ENCODE measurements at regions not wholly inside any gene's neighbourhood (a gene's known extent, or its start where the extent isn't known, plus 50 kb on each side); places are given as distances from the start of the nearest gene placed in this dataset.

DNA sequence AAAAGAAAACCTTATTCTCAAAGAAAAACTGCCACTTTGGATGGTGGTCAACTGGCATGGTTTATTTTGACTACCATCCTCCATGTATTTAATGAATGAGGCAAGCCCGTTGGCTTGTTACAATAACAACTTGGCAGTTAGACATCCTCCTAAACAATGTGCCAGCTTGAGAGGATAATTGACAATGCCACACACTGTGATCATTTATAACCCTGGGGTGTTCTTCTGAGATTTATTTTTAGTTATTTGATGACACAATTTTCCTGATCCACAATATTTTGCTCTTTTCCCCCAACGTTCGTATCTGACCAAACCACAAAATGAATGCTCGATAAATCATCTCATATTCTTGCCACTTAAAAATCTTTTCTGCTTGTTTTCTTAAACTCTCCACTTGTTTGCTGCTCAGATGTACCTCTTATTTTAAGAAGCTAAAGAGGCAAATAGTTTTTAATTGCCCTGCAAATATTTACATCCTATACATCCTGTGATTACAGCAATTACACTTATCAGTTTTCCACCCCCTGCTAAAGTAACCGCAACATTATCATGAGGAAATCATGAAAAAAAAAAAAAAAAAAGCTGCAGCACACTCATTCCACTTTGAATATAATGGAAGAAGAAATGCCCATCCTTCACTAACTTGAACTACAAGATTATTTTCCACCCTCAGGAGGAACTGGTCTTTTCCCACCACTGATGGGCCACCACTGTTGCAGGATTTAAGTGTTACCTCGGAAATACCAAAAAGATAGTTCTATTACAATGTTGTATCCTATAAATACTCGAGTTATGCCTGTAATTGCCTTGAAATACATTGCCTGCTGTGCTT is 119.9 kb downstream of the MBL2 start:
- DNase-seq: no peak

DNA sequence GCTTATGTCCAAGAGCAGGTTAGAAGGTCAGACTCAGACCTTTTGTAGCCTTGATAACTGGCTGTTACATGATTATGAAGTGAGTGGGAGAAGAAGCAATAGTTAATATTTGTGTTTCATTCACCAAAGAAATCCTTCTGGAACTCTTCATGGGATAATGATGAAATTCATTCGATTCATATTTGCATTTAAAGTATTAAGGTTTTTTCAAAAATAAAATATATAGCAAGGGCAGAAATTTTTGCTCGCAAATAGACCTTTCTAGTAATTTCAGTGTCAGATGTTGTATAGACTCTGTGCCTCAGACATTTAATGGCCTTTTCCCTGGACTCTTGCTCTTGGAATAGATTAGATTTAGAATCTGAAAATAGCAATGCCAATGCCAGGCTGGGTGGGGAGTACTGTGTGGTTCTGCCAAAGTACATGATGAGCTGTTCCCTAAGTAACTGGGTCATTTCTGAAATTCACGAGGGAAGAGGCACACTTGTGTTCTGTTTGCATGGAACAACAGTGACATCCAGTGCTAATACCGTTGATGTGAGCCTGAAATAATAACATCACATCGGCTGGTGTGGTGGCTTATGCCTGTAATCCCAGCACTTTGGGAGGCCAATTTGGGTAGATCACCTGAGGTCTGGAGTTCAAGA is 119.2 kb downstream of the MBL2 start:
- DNase-seq: no peak

DNA sequence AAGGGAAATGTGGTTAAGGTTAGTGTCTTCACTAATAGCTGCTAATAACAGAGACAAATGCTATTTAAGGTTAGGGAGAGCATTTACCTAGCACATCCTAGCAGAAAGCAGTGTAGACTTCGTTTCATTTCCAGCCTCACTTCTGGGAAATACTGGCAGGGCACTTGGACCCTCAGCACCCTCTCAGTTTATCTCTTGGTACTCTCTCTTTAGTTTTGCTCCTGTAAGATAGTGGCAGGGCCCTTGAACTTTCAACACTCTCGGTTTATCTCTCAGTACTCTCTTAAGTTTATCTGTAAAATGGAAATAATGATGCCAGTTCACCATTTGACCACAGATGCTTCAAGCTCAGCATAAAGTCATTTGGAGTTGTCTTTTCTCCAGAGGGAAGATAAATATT is 118.4 kb downstream of the MBL2 start:
- DNase-seq: no peak

DNA sequence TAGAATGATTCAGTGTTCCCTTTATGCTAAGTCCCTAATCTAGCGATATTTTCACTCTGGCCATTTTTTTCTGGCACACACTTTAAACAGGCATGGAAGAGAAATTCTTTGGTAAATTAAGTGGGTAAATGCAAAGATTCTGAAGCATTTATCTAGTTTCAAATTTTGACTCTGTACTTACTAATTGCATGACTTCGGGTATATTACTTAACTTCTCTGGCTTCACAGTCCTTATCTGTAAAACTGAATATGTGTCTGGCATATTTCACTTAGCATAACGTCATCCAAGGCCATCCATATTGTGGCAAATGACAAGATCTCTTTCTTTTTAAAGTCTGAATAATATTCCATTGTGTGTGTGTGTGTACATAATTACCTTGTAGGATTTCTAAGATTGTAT is 114.5 kb downstream of the MBL2 start:
- DNase-seq: no peak

DNA sequence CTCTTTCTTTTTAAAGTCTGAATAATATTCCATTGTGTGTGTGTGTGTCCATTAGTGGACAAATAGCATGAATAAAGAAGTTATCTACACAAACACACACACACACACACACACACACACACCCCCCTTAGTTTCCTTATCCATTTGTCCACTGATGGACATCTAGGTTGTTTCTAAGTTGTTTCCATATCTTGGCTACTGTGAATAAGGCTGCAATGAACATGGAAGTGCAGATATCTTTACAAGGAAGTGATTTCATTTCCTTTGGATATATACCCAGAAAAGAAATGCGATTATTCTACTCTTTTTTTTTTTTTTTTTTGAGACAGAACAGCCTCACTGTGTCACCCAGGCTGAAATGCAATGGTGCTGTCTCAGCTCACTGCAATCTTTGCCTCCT is 113.5 kb downstream of the MBL2 start:
- no peak for DNase-seq

DNA sequence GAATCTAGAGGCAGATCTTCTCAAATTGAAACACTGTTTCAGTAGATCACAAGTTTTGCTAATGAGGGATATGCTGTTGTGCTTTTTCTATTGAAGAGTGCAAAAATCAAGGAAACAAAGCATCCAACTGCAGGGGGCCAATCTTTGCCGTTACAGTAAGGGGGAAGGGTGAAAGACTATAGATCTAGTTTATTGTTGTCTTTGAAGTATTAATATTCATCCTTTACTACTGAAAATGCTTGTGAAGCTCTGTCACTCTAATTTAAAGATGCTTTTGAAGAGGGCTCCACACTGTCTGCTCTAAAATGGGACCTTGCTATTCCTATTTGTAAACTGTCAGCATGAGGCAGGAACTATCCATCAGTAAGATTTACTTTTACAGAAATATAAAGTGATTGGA is 110.3 kb downstream of the MBL2 start:
- no peak for DNase-seq

DNA sequence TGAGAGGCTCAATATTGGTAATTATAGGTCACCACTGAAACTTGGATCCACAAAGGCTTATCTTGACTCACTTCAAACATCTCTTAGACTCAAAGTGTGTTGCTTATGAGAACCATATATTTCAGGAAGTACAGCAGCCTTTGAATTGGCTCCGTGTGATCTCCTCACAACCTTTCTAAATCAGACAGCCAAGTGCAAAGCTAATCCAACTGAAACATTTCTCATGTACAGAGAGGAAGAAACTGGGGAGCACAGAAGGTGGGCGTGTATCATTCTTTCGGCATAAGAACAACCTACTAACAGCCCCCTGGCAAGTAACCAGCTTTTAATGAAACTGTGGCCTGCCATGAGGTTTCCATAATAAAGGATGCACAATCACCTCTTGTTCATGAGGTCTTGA is 109.4 kb downstream of the MBL2 start:
- no peak for DNase-seq

DNA sequence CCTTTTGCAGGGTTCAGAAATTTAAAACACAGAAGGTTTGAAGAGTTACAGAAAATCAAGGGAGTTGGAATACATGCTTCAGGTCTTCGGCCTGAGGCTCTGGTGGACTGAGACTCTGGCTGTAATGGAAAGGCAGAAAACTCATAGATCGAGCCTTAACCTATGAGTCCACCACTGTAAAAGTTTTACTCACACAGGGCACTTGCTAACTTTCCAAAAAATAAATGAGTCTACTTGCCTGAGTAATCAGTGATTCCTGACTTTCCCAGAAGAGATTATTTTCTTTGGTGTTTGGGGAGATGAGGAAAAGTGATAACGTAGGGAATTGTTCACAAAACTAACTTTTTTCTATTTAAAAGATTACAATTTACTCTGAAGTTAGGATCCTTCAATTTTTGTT is 108.0 kb downstream of the MBL2 start:
- no peak for DNase-seq

DNA sequence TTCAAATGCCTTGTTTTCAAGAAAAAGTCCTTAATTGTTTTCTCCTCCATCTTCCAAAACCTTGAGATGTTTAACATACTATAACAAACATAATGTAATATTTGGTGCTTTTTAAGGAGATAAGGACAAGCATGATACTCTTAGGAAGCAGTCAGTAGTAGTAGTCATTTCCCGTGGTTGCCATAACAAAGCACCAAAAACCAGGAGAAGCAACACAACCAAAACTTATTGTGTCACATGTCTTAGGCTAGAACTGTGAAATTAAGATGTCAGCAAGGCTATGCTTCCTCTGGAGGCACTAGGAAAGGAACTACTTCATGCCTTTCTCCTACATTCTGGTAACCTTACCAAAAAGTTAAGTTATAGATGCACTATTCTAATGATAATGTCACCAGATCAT is 106.8 kb downstream of the MBL2 start:
- no peak for DNase-seq

DNA sequence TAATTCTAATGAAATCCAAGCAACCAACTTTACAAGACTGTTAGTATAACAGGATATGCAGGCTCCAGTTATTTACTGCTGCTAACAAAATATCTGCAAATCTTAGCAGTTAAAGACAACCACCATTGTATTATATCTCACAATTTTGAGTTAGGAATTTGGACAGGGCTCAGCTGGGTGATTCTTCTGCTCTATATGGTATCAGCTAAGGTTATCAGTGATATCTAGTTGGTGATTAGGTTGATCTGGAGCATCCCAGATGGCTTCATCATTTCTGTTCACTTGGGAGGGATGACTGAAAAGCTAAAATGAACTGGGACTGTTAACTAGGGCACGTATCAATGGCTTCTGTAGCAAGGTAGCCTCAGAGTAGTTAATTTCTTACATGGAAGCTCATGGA is 105.7 kb downstream of the MBL2 start:
- DNase-seq: no peak

DNA sequence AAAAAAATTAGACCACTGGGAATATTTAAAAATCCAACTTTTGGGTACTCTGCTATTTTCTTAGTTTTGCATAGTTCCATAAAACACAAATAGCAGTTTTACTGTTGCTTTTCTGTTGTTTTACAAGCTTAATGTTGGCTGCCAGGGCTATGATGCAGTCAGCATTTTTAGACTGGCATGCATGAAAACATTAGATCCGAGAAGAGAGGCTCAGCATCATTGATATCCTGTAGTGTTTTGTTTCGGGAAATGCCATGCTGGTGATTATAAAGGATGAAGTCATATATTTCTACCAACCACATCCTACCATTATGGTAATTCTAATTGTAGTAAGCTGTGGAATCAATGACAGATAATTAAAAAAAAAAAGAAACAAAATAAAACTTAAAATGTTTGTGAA is 104.6 kb downstream of the MBL2 start:
- no peak for DNase-seq

DNA sequence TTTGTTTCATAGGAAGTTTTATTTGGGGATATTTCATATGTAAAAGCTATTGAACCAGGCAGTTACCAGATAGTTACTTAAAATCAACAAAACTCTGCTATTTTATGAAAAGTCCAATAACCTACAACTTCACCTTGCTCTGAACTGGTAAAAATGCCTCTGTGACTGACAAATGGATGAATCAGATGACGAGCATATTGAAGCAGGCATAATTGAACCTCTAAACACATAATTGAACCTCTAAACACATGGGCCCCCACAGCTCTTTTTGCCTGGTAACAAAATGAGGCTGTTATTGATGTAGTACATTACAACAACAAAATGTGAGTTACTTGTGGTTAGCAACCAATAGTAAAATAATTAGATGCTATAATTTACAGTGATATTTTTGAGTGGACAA is 99.7 kb downstream of the MBL2 start:
- no peak for DNase-seq

DNA sequence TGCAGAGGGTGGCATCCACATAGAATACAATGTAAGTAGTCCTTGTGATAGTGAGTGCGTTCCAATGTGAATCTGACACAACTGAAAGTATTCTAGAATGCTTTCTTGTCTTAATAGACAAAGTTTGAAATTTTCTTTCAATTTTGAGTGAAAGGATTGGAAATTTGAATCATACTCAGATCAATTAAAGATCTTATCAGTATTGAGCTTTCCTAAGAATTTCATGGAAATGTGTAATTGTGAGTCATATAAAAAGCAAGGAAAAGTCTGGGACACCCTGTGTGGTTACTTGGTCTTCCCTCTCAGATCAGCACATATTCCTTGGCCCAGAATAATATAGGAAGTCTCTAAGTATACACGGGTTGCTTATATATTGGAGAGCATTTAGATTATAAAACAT is 99.1 kb downstream of the MBL2 start:
- DNase-seq: no peak

DNA sequence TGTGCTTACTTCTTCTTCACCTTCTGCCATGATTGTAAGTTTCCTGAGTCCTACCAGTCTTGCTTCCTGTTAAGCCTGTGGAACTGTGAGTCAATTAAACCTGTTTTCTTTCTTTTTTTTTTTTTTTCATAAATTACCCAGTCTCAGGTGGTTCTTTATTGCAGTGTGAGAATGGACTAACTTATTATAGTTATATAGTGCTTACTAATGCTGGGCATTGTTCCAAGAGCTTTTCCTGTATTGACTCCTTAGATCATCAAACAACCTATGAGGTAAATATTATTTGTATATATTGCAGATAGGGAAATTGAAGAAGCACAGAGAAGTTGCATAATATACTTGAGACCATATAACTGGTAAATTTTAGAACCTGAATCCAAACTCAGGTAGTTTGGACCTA is 98.1 kb downstream of the MBL2 start:
- no peak for DNase-seq

DNA sequence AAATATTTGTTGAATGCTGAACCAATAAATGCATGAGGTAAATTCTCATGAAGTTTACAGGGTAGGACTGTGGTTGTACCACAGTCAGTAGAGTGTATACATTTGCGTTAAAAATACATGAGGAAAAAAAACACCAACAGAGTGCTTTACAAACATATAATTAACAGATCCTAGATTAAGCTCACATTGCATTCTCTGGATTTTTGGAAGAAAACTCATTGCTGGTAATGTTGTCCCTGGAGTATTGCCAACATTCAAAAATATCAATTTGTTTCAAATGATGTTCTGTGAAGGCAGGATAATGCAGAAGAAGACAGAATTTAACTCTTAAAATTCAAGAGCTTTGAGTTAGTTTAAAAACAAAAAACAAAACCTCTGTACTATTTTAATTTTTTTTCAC is 95.5 kb downstream of the MBL2 start:
- no peak for DNase-seq

DNA sequence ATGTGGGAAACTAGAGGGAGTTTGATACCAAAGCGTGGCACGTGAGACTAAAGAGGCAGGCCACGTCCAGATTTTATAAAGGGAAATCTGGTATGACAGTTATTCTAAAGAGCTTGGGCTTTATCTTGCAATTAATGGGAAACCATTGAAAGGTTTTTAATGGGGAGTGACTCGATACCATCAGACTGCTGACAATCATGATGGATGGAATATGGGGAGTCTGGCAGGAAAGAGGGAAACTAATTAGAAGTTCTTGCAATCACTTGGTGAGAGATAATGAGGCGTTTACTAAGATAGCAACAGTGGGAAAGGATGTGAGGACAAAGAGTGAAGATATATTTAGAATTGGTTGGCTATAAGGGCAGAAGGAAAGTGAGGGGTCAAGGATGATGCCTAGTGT is 94.0 kb downstream of the MBL2 start:
- no peak for DNase-seq

DNA sequence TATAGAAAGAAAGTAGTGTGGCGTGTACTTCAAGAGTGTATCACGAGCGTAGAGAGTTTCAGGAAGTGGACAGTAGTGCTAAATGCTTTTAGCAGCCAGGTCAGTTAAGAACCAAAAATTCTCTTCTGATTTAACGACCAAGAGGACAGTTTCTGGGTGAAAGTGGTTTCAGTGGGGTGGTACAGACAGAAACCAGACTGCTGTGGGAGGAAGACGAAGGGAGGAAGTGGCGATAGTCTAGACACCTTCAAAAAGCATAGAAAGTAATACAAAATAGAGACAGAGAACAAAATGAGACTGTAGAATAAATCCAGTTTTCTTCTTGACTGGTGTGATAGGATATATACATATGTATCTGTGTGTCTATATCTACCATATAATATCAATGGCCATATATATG is 93.5 kb downstream of the MBL2 start:
- peak in 1 of 4 experiments; percentile 1 for DNase-seq

DNA sequence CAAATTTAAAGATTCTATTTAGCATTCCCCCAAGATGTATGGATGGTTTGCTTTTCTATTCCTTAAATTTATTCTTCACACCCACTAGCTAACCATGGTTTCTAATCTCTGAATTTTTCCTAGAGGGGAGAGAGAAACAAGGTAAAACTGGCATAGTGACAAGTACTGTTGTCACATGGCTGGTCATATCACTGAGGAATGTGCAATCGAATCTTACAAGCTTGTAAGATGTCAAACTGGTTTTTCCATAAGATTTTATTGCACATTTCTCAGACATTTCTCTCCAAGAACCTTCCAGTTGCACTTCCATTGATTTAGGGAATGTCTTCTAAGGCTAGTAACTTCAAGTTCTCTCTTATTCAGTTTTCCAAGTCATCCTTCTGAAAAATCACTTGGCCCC is 89.8 kb downstream of the MBL2 start:
- no peak for DNase-seq

DNA sequence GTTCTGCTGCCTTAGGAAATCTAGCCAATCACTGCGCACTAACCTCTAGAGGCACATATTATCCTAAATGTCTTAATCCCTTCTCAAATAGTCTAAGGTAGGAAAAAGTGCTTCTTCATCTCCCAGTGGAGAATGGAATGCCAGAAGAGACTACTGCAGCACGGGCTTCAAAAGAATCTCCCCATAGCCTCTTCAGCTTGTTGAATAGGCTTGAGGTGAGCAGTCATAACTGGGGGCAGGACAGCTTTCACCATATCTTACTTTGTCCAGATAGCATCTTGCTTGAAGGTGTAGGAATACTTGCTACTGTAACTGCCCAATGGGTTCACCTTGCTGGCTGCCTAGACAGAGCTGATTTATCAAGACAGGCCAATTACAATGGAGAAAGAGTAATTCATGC is 88.8 kb downstream of the MBL2 start:
- DNase-seq: no peak

DNA sequence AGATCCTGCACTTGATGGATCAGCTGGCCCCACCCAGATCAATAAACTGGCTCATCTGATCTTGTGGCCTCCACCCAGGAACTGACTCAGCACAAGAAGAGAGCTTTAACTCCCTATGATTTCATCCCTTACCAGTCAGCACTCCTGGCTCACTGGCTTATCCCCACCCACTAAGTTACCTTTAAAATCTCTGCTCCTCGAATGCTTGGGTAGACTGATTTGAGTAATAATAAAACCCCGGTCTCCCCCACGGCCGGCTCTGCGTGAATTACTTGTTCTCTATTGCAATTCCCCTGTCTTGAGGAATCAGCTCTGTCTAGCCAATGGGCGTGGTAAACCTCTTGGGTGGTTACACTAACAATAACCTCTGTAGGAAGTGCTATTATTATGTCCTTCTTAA is 83.7 kb downstream of the MBL2 start:
- no peak for DNase-seq

DNA sequence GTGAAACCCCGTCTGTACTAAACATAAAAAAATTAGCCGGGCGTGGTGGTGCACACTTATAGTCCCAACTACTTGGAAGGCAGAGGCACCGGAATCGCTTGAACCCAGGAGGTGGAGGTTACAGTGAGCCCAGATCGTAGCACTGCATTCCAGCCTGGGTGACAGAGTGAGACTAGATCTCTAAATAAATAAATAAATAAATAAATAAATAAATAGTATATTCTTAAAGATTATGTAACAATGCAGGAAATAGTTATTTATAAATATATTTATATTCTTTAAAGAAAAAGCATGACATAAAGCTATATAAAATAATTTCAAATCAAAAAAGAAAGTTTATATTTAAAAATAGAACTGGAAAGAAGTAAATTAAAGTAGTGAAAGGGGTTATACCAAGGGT is 76.4 kb downstream of the MBL2 start:
- no peak for DNase-seq

DNA sequence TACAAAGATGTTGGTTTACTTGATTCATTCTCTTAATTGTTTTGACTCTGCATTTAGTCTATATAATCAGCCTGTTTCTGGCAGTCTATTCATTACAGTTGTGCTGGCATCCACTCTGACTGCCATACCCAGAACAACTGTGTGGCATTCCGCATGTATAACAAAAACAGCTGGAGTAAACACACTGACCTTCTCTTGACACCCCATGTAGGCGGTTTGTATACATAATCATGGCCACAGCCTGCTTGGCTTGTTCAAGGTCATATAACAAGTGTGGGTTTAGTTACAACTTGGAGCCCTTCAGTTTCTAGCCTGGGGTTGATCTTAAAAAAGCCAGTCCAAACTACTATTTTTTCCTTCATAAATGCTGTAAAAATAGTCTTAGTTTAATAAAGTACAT is 70.9 kb downstream of the MBL2 start:
- no peak for DNase-seq

DNA sequence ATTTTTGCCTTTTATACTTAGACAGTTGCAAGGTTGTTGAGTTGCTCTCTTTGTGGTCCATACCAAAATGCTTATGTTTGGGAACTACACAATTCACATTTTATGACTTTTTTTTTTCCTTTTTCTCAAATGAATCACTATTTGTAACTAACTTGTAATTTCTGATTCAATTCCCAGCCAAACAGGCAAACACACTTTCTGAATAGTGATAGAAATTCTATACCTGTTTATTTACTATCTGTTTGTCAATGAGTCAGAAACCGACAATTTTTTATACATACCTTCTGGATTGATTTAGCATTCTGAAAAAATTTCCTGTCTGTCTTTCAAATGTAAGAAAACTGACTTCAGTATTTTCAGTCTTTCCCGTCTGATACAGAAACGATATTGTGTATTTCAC is 69.1 kb downstream of the MBL2 start:
- no peak for DNase-seq

DNA sequence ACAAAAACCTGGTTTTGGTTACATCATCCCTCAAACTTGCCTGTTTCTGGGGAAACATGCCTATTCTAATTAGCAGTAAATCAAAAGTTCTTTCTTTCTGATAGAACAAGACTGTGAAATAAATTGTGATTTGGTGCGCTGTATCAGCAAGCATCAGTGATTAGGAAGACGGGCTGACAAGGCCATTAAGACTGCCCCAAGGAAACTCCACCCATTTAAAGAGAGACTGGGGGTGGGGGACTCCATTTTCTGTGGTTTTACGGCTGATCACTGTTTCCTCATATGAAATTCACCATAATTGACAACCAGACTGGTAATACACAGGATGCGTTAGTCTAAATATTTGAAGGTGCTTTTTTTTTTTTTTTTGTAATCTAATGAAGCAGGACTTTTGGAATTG is 68.7 kb downstream of the MBL2 start:
- no peak for DNase-seq
